Mucosa of rectum (tissue), 2 donors: ENCODE measurements at regions not wholly inside any gene's neighbourhood (a gene's known extent, or its start where the extent isn't known, plus 50 kb on each side); places are given as distances from the start of the nearest gene placed in this dataset.

Experiments used
- H3K27ac ChIP-seq, 2 donors: one replicate each; pipeline ENCODE4 v1.7.0; 2013; ENCODE audit warnings: inconsistent platforms in 2 of 2, low read depth in 2 of 2, low read length in 2 of 2
- H3K27me3 ChIP-seq, 2 donors: one replicate each; pipeline ENCODE4 v1.7.0; 2013; ENCODE audit warnings: low read length in 2 of 2; ENCODE audit not compliant: control insufficient read depth in 2 of 2, insufficient read depth in 2 of 2
- H3K36me3 ChIP-seq, 2 donors: one replicate each; pipeline ENCODE4 v1.7.0; 2013; ENCODE audit warnings: low read length in 2 of 2; ENCODE audit not compliant: control insufficient read depth in 2 of 2, insufficient read depth in 2 of 2
- H3K4me1 ChIP-seq, 2 donors: one replicate each; pipeline ENCODE4 v1.7.0; 2013; ENCODE audit warnings: low read length in 2 of 2, mild to moderate bottlenecking in 1 of 2; ENCODE audit not compliant: control insufficient read depth in 2 of 2, insufficient read depth in 2 of 2
- H3K4me3 ChIP-seq, 2 donors: one replicate each; pipeline ENCODE4 v1.7.0; 2013; ENCODE audit warnings: low read length in 2 of 2
- H3K9ac ChIP-seq, 2 donors: one replicate each; pipeline ENCODE4 v1.7.0; 2013; ENCODE audit warnings: low read length in 2 of 2, low read depth in 1 of 2, mild to moderate bottlenecking in 1 of 2
- H3K9me3 ChIP-seq, 2 donors: one replicate each; pipeline ENCODE4 v1.7.0; 2013; ENCODE audit warnings: low read length in 2 of 2; ENCODE audit not compliant: control insufficient read depth in 2 of 2
- donor health status: healthy.
- donor health status: Normal muscosa, but diverticular disease.

DNA sequence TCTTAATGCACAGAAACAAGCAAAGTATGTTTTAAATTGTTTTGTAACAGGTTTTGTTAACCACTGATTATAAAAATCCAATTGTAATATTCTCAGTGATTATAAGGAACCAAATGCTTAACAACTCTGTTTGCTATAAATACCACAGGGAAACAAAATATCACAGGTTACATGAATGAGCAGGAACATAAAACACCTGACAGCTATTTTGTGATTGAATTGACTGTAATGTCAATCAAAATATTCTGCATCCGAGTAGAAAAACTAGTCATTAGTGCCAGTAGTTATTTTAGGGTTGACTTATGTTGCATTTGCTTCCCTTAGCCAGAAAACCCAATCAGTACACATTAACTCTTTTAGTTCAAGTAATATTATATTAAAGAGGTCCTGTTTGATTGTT is 1707.8 kb upstream of the ACO1 start:
- no peak overlapping the region for H3K9ac ChIP-seq
- no peaks in the 10 kb centered on the region for H3K36me3 ChIP-seq
- no peaks in the 10 kb centered on the region for H3K4me1 ChIP-seq
- no peaks in the 10 kb centered on the region for H3K9me3 ChIP-seq
- H3K27me3 ChIP-seq, result no peaks in the 10 kb centered on the region
- H3K4me3 ChIP-seq, result no peak overlapping the region
- H3K27ac ChIP-seq, result no peak overlapping the region

DNA sequence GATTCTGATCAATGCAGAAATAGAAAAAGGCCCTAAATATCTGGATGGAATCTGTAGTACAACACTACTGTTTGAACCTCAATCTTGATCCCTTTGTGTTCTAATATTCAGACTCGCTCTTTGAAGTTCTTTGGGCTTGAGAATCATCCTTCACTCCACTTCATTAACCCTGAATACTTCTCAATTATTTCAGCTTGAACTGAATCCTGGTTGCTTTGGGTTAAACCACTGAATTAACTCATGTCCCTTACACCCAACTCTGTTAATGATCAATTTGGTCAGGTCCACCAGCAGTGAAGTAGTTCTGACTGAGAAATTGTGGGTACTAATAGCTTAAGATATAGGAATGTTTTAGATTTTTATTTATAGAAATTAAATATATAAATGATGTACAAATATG is 1707.2 kb upstream of the ACO1 start:
- Histone ChIP-seq H3K9ac (no peak overlapping the region), H3K27me3 (no peaks in the 10 kb centered on the region), H3K27ac (no peak overlapping the region), H3K36me3 (no peaks in the 10 kb centered on the region), H3K4me1 (no peaks in the 10 kb centered on the region), H3K9me3 (no peaks in the 10 kb centered on the region), H3K4me3 (no peak overlapping the region)

DNA sequence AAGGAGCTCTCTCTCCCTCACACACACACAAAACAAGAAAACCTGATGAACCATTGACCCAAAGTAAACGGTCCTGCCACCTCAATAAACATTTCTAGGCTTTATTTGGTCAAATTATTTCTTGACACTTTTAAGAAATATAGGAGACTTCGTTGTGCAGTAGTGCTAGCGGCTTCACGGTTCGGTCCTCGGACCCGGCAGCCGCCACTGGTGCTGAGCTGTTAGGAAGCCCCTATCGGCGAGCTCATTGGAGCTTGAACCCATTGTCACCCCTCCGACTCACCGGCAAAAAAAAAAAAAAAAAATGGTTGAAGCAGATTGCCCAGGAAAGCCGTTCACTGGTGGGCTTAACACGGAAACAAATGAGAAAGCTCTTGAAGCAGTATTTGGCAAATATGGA is 1695.6 kb upstream of the ACO1 start:
- Histone ChIP-seq H3K36me3 (no peaks in the 10 kb centered on the region), H3K9me3 (peaks cover 1 to 2% of the 10 kb centered on the region in 2 donors), H3K27ac (no peak overlapping the region), H3K4me1 (no peaks in the 10 kb centered on the region), H3K4me3 (no peak overlapping the region), H3K27me3 (no peaks in the 10 kb centered on the region), H3K9ac (no peak overlapping the region)

DNA sequence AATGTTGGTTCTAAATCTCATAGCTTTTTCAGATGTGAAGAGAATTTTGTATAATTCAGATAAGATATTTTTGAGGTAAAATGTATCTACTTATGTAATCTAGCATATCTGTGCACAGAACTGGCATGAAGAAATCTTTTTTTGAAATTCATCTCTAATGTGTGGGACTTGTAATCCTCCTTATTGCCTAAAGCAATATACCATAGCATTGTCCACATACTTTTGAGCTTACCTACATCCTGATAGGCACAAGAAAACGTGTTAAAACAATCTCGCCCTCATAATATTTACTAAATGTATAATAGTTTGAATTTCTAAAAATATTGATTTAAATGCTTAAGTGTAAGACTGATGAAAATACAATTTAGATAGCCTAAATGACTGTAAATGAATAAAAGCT is 1686.5 kb upstream of the ACO1 start:
- no peaks in the 10 kb centered on the region for H3K36me3 ChIP-seq
- H3K27ac ChIP-seq, result no peak overlapping the region
- H3K4me3 ChIP-seq, result no peak overlapping the region
- no peaks in the 10 kb centered on the region for H3K27me3 ChIP-seq
- no peaks in the 10 kb centered on the region for H3K4me1 ChIP-seq
- no peaks in the 10 kb centered on the region for H3K9me3 ChIP-seq
- no peak overlapping the region for H3K9ac ChIP-seq

DNA sequence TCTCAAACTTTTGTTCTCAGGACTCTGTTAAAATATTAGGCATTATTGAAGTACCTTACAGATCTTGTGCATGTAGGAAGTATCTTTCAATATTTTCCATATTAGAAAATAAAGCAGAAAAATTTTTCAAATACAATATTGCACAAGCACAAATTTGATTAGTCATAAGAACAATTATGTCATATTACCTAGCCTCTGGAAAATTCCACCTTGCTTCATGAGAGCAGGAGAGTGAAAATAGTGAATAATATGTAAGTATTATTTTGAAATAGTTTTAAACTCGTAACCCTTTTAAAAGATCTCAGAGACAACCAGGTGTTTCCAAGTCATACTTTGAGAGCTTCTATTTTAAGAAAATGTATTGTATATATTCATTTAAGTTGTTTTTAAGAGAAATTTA is 1672.9 kb upstream of the ACO1 start:
- Histone ChIP-seq H3K4me3 (no peak overlapping the region), H3K9ac (no peak overlapping the region), H3K9me3 (no peaks in the 10 kb centered on the region), H3K36me3 (no peaks in the 10 kb centered on the region), H3K27ac (no peak overlapping the region), H3K27me3 (no peaks in the 10 kb centered on the region), H3K4me1 (no peaks in the 10 kb centered on the region)

DNA sequence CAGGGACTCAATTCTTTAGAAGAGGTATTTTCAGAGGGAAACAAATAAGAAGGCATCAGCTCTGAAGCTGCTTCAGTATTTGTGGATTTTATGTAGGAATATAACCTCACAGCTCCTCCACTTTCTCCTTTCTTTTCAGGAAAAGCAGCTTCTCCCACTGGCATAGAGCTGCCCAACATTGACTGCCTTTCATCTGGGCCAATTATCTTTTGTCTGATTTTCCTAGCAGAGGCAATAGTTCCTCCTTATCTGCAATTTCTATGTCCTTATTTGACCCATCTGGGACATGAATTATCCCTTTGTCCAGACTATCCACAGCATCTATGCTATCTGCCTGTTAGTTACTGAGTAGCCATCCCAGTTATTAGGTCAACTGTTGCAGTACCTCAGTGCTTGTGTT is 1671.2 kb upstream of the ACO1 start:
- no peak overlapping the region for H3K9ac ChIP-seq
- H3K4me1 ChIP-seq, result no peaks in the 10 kb centered on the region
- no peaks in the 10 kb centered on the region for H3K9me3 ChIP-seq
- no peaks in the 10 kb centered on the region for H3K36me3 ChIP-seq
- no peaks in the 10 kb centered on the region for H3K27me3 ChIP-seq
- no peak overlapping the region for H3K27ac ChIP-seq
- no peak overlapping the region for H3K4me3 ChIP-seq

DNA sequence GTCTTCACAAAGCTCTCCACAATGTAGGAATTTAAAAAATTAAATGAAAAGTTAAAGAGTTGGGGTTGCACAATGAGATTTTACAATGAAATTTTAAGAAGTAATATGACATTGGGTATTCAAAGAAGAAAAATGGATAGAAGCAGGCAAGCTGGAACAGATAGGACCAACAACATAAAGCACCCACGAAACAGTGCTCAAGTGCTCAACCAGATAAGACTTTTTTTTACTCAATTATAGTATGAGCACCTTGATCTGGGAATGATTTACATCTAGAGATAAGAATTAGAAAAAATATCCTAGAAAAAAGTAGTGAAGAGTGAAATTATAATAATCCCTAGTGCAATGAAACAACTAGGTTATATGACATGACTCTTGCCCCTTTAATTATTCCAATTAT is 1670.1 kb upstream of the ACO1 start:
- no peak overlapping the region for H3K9ac ChIP-seq
- H3K4me1 ChIP-seq, result no peaks in the 10 kb centered on the region
- H3K9me3 ChIP-seq, result no peaks in the 10 kb centered on the region
- H3K4me3 ChIP-seq, result no peak overlapping the region
- H3K27ac ChIP-seq, result no peak overlapping the region
- H3K27me3 ChIP-seq, result no peaks in the 10 kb centered on the region
- no peaks in the 10 kb centered on the region for H3K36me3 ChIP-seq

DNA sequence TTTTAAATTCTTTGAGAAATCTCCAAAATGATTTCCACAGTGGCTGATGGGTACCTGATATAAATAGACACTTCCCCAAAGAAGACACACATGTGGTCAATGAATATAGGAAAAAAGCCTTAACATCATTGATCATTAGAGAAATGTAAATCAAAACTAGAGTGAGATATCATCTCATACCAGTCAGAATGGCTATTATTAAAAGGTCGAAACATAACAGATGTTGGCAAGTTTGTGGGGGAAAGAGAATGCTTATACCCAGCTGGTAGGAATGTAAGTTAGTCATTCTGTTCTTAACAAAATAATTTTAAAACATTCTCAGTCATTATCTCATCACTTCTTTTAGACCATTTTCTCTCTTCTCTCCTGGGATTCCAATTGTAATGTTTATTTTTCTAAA is 1666.0 kb upstream of the ACO1 start:
- no peaks in the 10 kb centered on the region for H3K36me3 ChIP-seq

DNA sequence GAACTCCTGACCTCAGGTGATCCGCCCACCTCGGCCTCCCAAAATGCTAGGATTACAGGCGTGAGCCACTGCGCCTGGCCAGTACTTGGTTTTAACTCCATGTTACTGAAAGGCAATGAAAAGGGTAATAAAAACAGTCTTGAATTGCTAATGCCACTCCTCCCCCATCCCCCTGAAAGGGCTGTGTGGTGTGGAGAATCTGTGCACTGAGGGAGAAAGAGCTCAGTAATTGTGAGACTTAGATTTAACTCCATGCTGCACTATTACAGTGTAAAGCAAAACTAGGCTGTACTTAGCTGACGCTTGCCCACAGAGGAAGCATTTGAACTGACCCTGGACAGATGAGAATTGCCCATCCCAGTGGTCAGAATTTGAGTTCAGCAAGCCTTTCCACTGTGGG is 1662.4 kb upstream of the ACO1 start:
- Histone ChIP-seq H3K9me3 (no peaks in the 10 kb centered on the region), H3K27me3 (no peaks in the 10 kb centered on the region), H3K36me3 (no peaks in the 10 kb centered on the region), H3K27ac (no peak overlapping the region), H3K4me1 (no peaks in the 10 kb centered on the region), H3K9ac (no peak overlapping the region), H3K4me3 (no peak overlapping the region)

More for the DNA sequence above, 1666.0 kb upstream of the ACO1 start:
- Histone ChIP-seq H3K4me1 (no peaks in the 10 kb centered on the region), H3K9me3 (no peaks in the 10 kb centered on the region), H3K4me3 (no peak overlapping the region), H3K27me3 (no peaks in the 10 kb centered on the region), H3K9ac (no peak overlapping the region), H3K27ac (no peak overlapping the region)

DNA sequence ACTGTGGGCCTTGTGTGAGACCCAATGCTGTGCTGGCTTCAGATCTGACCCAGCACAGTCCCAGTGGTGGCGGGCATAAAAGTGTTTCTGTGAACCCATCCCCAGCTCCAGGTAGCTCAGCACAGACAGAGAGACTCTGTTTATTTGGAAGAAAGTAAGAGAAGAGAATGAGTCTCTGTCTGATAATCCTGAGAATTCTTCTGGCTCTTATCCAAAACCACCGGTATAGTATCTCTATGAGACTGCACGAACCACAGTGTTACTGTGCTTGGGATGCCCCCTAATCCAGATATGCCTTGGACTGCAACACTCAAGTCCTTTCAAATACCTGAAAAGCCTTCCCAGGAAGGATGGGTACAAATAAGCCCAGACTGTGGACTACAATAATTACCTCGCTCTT is 1660.8 kb upstream of the ACO1 start:
- no peaks in the 10 kb centered on the region for H3K9me3 ChIP-seq
- H3K36me3 ChIP-seq, result no peaks in the 10 kb centered on the region
- no peak overlapping the region for H3K4me3 ChIP-seq
- no peak overlapping the region for H3K9ac ChIP-seq
- no peak overlapping the region for H3K27ac ChIP-seq
- no peaks in the 10 kb centered on the region for H3K27me3 ChIP-seq
- H3K4me1 ChIP-seq, result no peaks in the 10 kb centered on the region

DNA sequence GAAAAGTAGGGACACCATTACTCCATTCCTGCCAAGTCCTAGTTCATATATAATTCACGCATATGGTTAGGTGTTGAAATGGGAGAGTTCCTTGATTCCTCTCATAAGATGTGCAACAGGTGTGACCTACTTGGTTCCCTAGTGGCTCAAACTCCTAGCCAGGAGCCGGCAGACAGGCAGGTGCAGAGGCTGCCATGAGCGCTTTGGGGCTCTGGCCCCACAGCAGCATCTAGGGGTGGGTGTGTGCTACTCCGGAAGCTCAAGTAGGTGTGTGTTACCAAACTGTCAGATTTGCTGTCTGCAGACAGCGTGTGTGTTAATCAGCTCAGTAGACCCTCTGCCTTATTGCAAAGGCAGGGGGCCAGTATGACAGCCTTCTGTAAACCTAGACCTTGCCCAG is 1652.4 kb upstream of the ACO1 start:
- Histone ChIP-seq H3K36me3 (no peaks in the 10 kb centered on the region), H3K9ac (no peak overlapping the region), H3K27ac (no peak overlapping the region), H3K4me1 (no peaks in the 10 kb centered on the region), H3K4me3 (no peak overlapping the region), H3K27me3 (no peaks in the 10 kb centered on the region), H3K9me3 (no peaks in the 10 kb centered on the region)
